HG03064 (cell line): ENCODE measurements at regions not wholly inside any gene's neighbourhood (a gene's known extent, or its start where the extent isn't known, plus 50 kb on each side); places are given as distances from the start of the nearest gene placed in this dataset.

ENCODE experiments used
- ATAC-seq: cut with Tn5 transposase; IDR thresholded peaks from one replicate; pipeline ENCODE4 v1.9.1; 2021; ENCODE audit warnings: low read depth; ENCODE audit not compliant: unreplicated experiment

- ATAC-seq, result no peak
Measured at GRCh38 chr9:87816036-87816435, 66.6 kb upstream of the SPATA31E1 start.

DNA sequence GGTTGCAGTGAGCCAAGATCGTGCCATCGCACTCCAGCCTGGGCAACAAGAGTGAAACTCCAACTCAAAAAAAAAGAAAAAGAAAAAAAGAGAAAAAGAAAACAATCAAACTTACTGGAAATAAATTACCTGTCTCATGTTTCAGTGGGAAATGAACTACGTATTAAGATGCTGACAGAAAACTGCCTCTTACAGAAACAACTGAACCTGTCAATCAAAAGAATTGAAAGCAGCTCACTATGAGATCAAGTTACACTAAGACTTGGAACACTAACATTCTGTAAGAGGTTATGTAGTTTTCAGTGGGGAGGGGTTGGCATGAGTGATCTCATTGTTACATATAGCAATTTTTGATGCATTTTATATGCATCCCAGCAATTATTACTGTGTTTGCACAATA, 64.4 kb upstream of the SPATA31E1 start:
- ATAC-seq, result no peak

DNA sequence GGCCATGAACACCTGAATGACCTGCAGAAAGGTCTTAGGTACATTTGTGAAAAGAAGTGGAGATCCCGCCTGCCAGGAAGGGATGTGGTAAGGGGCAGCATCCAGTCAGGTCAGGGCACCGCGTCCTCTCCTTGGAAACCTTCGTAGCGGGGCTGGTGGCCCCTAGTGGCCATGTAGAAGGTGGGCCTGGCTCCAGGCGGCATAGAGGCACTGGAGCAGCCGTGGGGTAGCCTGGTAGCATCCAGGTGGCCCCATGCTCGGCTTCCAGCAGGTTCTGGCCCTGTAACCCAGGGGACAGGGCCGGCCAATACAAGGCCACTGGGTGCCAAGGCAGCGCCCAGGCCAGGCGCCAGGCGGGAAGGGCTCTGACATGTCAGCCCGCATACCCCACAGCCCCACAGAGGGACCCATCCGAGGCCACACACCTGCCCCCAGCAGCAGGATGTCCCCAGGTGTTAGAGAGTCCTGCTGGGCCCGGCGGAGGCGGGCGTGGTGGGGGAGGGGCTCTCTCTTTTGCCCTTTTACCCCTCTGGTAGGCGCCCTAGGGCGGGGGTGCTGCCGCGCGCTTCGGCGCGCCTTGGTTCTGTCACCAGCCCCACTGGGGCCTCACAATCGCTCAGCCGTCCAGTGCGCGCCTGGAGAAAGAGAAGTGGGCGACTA, 58.3 kb upstream of the SPATA31E1 start:
- ATAC-seq, result no peak

- ATAC-seq, result no peak
Measured at GRCh38 chr9:87824886-87825285, 57.8 kb upstream of the SPATA31E1 start.

DNA sequence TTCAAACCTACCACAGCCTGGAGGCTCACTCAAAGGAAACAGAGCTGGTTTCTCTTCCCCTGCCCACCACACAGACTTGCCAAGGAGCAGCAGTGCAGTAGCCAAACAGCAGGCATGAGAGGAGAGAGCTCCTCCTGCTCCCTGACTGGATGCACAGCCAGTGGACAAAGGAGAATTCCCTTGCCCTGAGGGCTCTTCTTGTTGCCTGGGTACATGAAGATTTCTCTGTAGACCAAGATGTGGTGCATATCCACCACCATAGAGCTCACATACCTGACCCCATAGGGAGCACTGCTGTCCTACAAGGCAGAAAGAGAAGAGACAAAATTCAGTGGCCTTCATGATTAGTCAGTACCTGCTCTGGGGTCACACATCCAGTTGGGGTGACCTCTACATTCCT, 56.3 kb upstream of the SPATA31E1 start:
- no peak for ATAC-seq

- ATAC-seq, result no peak
Measured at GRCh38 chr9:87827341-87827740, 55.3 kb upstream of the SPATA31E1 start.

DNA sequence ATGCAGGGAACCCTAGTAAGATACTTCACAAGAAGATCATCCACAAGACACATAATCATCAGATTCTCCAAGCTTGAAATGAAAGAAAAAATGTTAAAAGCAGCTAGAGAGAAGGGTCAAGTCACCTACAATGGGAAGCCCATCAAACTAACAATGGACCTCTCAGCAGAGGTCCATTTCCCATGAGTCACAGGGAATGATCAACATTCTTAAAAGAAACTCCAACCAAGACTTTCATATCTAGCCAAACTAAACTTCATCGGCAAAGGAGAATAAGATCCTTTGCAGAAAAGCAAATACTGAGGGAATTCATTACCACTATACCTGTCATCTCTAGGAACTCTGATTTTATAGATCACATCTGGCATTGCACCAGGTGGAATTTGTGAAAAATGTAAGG, 52.9 kb upstream of the SPATA31E1 start:
- ATAC-seq, result no peak

DNA sequence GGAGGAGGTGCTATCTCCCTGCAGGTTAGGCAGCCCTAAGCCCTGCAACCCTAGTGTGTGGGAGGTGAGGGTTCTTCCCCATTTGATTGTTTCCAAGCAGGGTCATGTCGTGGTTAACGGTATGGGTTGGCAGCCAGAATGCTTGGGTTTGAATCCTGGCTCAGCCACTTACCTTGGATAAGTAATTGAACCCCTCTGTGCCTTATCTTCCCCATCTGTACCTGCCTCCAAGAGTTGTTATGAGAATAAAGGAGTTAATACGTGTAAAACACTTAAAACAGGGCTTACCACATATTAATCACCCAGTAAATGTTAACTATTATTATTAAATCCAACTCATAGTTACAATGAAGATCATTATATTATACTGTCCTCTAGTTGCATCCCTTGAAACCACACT, 52.2 kb upstream of the SPATA31E1 start:
- no peak for ATAC-seq

DNA sequence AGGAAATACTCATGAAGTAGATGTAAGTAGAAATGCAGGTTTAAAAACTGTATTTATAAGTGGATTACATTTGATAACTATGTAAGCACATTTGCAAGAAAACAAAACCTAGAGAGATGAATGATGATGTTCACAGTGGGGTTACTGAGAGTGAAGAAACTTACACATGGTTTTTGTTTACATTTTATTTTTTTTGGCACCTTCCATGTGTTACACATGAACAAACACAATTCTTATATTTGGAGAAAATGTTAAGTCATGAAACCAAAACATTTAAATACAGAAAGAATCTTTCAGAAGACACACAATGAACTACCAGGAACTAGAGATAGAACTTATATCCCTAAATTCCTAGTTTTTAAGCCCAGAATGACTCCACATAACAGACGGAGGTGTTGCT, 51.5 kb upstream of the SPATA31E1 start:
- no peak for ATAC-seq
